Lower lobe of right lung (tissue), 2 donors: ENCODE measurements at regions not wholly inside any gene's neighbourhood (a gene's known extent, or its start where the extent isn't known, plus 50 kb on each side); places are given as distances from the start of the nearest gene placed in this dataset.

Experiments used
- ATAC-seq, 2 donors: fragments of 200-7000 bp; cut with Tn5 transposase; one replicate each; pipeline ENCODE4 v1.9.1; 2020 to 2022; ENCODE audit warnings: mild to moderate bottlenecking in 2 of 2, moderate library complexity in 2 of 2
- DNase-seq: peaks from one replicate; pipeline ENCODE4 v3.0.0-alpha.2; 2020
- H3K27ac ChIP-seq: fragments of 200-600 bp; one replicate; pipeline ENCODE4 v1.8.0; 2022
- H3K27me3 ChIP-seq: fragments of 200-600 bp; one replicate; pipeline ENCODE4 v1.8.0; 2022; ENCODE audit warnings: low read depth
- H3K36me3 ChIP-seq: fragments of 200-600 bp; one replicate; pipeline ENCODE4 v1.8.0; 2022; ENCODE audit warnings: mild to moderate bottlenecking
- H3K4me1 ChIP-seq: fragments of 200-600 bp; one replicate; pipeline ENCODE4 v1.8.0; 2022
- H3K4me3 ChIP-seq: fragments of 200-600 bp; one replicate; pipeline ENCODE4 v1.8.0; 2022; ENCODE audit warnings: mild to moderate bottlenecking
- H3K9me3 ChIP-seq: fragments of 200-600 bp; one replicate; pipeline ENCODE4 v1.8.0; 2022
- CTCF ChIP-seq: fragments of 200-600 bp; IDR thresholded peaks from one replicate; pipeline ENCODE4 v1.8.0; 2022; ENCODE audit warnings: antibody characterized with exemption, mild to moderate bottlenecking
- intact Hi-C: fragments of 100-400 bp; cut with DNase I; formaldehyde crosslinking; loops from one replicate; pipeline ENCODE4 v1.11.0; 2022
- donor health status: DM: no; HTN: yes; CAD: no; lungs with severe emphysema.

GRCh38 chr2:107772353-107772752 lies 54.3 kb upstream of the RGPD4 start:
- no peaks in the 10 kb centered on the region for H3K9me3 ChIP-seq
- ATAC-seq (no peak), DNase-seq (no peak)
- no peak overlapping the region for H3K4me3 ChIP-seq
- H3K4me1 ChIP-seq: no peaks in the 10 kb centered on the region
- no peak overlapping the region for H3K27ac ChIP-seq
- no peaks in the 10 kb centered on the region for H3K36me3 ChIP-seq
- intact Hi-C loops: no loop called here
- no peak for TF ChIP-seq CTCF
- H3K27me3 ChIP-seq: no peaks in the 10 kb centered on the region

- Histone ChIP-seq H3K4me3 (no peak overlapping the region), H3K9me3 (no peaks in the 10 kb centered on the region), H3K36me3 (no peaks in the 10 kb centered on the region), H3K27ac (no peak overlapping the region), H3K27me3 (no peaks in the 10 kb centered on the region), H3K4me1 (no peaks in the 10 kb centered on the region)
- ATAC-seq (no peak), DNase-seq (no peak)
- intact Hi-C loops: no loop called here
- TF ChIP-seq CTCF: no peak
Observed at GRCh38 chr2:107775211-107775610, 51.5 kb upstream of the RGPD4 start.

GRCh38 chr2:107775791-107776190 lies 50.9 kb upstream of the RGPD4 start:
- no peaks in the 10 kb centered on the region for H3K36me3 ChIP-seq
- no peak overlapping the region for H3K27ac ChIP-seq
- no peak for DNase-seq
- H3K27me3 ChIP-seq: no peaks in the 10 kb centered on the region
- no peaks in the 10 kb centered on the region for H3K4me1 ChIP-seq
- no peaks in the 10 kb centered on the region for H3K9me3 ChIP-seq
- no peak overlapping the region for H3K4me3 ChIP-seq
- intact Hi-C loops: no loop called here
- no peak for ATAC-seq
- no peak for TF ChIP-seq CTCF

GRCh38 chr2:107776362-107776761 lies 50.3 kb upstream of the RGPD4 start:
- ATAC-seq: no peak
- intact Hi-C loops: no loop called here
- no peak for TF ChIP-seq CTCF

More at GRCh38 chr2:107776362-107776761, 50.3 kb upstream of the RGPD4 start:
- H3K4me3 ChIP-seq: no peak overlapping the region
- no peaks in the 10 kb centered on the region for H3K36me3 ChIP-seq
- H3K27me3 ChIP-seq: no peaks in the 10 kb centered on the region
- DNase-seq: no peak
- no peaks in the 10 kb centered on the region for H3K4me1 ChIP-seq
- no peak overlapping the region for H3K27ac ChIP-seq
- no peaks in the 10 kb centered on the region for H3K9me3 ChIP-seq
